ENCODE measurements at regions not wholly inside any gene's neighbourhood (a gene's known extent, or its start where the extent isn't known, plus 50 kb on each side); places are given as distances from the start of the nearest gene placed in this dataset.

GRCh38 chr6:45721665-45722064 lies 294.0 kb downstream of the CLIC5 start:
- Histone ChIP-seq H3K27ac (no peak overlapping the region), H3K9me3 (no peaks in the 10 kb centered on the region), H3K4me1 (no peaks in the 10 kb centered on the region), H3K27me3 (no peaks in the 10 kb centered on the region), H3K36me3 (no peaks in the 10 kb centered on the region), H3K4me3 (no peak overlapping the region)
- no peak for DNase-seq (ENCODE audit: low spot score in 2 of 2)
- intact Hi-C loops (cut with DNase I; ENCODE audit: low total_unique reads), result loop anchor here (5.0 kb wide), 1 partner anchor 431 kb away; no protein-coding TSS in a partner anchor
- TF ChIP-seq, protein P1, sequence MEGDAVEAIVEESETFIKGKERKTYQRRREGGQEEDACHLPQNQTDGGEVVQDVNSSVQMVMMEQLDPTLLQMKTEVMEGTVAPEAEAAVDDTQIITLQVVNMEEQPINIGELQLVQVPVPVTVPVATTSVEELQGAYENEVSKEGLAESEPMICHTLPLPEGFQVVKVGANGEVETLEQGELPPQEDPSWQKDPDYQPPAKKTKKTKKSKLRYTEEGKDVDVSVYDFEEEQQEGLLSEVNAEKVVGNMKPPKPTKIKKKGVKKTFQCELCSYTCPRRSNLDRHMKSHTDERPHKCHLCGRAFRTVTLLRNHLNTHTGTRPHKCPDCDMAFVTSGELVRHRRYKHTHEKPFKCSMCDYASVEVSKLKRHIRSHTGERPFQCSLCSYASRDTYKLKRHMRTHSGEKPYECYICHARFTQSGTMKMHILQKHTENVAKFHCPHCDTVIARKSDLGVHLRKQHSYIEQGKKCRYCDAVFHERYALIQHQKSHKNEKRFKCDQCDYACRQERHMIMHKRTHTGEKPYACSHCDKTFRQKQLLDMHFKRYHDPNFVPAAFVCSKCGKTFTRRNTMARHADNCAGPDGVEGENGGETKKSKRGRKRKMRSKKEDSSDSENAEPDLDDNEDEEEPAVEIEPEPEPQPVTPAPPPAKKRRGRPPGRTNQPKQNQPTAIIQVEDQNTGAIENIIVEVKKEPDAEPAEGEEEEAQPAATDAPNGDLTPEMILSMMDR (IDR thresholded peaks at IDR 0.05), result no peak
- no peak for TF ChIP-seq POLR2A (IDR thresholded peaks at IDR 0.05)

GRCh38 chr6:45718871-45719270 lies 296.8 kb downstream of the CLIC5 start:
- no peak for TF ChIP-seq POLR2AphosphoS5 (IDR thresholded peaks at IDR 0.05)
- TF ChIP-seq, protein P1 (IDR thresholded peaks at IDR 0.05), result no peak
- no peak for TF ChIP-seq POLR2A (IDR thresholded peaks at IDR 0.05)
- Histone ChIP-seq H3K27ac (no peak overlapping the region), H3K9me3 (no peaks in the 10 kb centered on the region), H3K27me3 (no peaks in the 10 kb centered on the region), H3K4me3 (no peak overlapping the region), H3K4me1 (no peaks in the 10 kb centered on the region), H3K36me3 (no peaks in the 10 kb centered on the region)
- intact Hi-C loops (cut with DNase I; ENCODE audit: low total_unique reads), result no loop called here
- no peak for DNase-seq (ENCODE audit: low spot score in 2 of 2)

DNA sequence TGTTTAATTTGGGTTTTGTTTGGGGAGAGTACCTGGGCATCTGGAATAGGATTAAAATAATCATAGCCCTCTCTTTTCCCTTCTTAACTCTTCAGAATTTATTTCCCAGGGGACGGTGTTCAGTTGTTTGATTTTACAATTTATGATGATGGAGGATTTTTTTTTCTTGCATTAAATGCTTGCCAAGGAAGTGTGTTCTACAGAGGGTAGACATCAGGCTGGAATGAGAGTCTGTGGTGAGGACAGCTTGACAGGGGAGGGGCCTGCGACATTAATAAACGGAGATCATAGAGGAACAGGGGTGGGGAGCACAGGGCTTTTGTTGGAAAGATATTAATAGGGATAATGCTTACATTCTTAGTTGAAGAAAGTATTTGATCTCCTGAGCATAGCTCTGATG lies 297.5 kb downstream of the CLIC5 start:
- Histone ChIP-seq H3K27me3 (no peaks in the 10 kb centered on the region), H3K4me1 (no peaks in the 10 kb centered on the region), H3K36me3 (no peaks in the 10 kb centered on the region), H3K27ac (no peak overlapping the region), H3K4me3 (no peak overlapping the region), H3K9me3 (no peaks in the 10 kb centered on the region)
- intact Hi-C loops (cut with DNase I; ENCODE audit: low total_unique reads), result no loop called here
- TF ChIP-seq POLR2AphosphoS5 (IDR thresholded peaks at IDR 0.05) (no peak), POLR2A (IDR thresholded peaks at IDR 0.05) (no peak)
- TF ChIP-seq, protein P1 (IDR thresholded peaks at IDR 0.05), result no peak
- no peak for DNase-seq (ENCODE audit: low spot score in 2 of 2)

DNA sequence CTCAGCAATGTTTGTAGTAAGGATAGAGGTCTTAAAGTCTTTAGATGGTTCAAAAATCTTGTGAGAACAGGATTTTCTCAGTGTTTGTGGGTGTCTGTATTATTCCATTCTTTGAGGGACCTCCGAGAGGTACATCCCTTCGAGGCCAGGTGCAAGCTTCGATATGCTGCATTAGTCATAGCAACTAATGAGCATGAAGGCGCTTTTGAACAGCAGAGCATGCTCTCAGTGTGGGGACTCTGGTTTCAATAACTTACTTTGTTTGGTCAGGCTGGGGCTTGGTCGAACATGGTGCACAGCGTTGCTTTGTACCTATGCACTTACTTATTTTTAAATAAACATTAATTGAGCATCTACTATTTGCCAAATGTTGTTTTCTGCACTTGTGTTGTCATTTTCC lies 297.9 kb downstream of the CLIC5 start:
- DNase-seq (ENCODE audit: low spot score in 2 of 2), result no peak
- Histone ChIP-seq H3K27ac (no peak overlapping the region), H3K27me3 (no peaks in the 10 kb centered on the region), H3K4me3 (no peak overlapping the region), H3K4me1 (no peaks in the 10 kb centered on the region), H3K9me3 (no peaks in the 10 kb centered on the region), H3K36me3 (no peaks in the 10 kb centered on the region)
- intact Hi-C loops (cut with DNase I; ENCODE audit: low total_unique reads), result no loop called here
- TF ChIP-seq POLR2AphosphoS5 (IDR thresholded peaks at IDR 0.05) (no peak), POLR2A (IDR thresholded peaks at IDR 0.05) (no peak)
- TF ChIP-seq, protein P1 (IDR thresholded peaks at IDR 0.05), result no peak

GRCh38 chr6:45717027-45717426 lies 298.6 kb downstream of the CLIC5 start:
- H3K27ac ChIP-seq, result no peak overlapping the region
- H3K9me3 ChIP-seq, result no peaks in the 10 kb centered on the region
- no peaks in the 10 kb centered on the region for H3K4me1 ChIP-seq
- H3K27me3 ChIP-seq, result no peaks in the 10 kb centered on the region
- no peak for DNase-seq (ENCODE audit: low spot score in 2 of 2)
- intact Hi-C loops (cut with DNase I; ENCODE audit: low total_unique reads), result no loop called here
- no peaks in the 10 kb centered on the region for H3K36me3 ChIP-seq
- H3K4me3 ChIP-seq, result no peak overlapping the region
- TF ChIP-seq POLR2AphosphoS5 (IDR thresholded peaks at IDR 0.05), result no peak
- TF ChIP-seq POLR2A (IDR thresholded peaks at IDR 0.05), result no peak
- TF ChIP-seq, protein P1 (IDR thresholded peaks at IDR 0.05), result no peak
